GM12891 (cell line): ENCODE measurements at regions not wholly inside any gene's neighbourhood (a gene's known extent, or its start where the extent isn't known, plus 50 kb on each side); places are given as distances from the start of the nearest gene placed in this dataset.
A peak's percentile ranks its signal among the peaks of the same experiment; 100 is the strongest.

ENCODE experiments used
- DNase-seq: peaks from one replicate; pipeline ENCODE4 v3.0.0; 2011; ENCODE audit warnings: low spot score; ENCODE audit not compliant: insufficient read length
- FAIRE-seq: peaks from 2 replicates; lab custom pipeline; 2011; peaks lifted over from hg19 to GRCh38; lab: Jason Lieb, UNC
- PAX5 ChIP-seq: IDR thresholded peaks from 2 replicates; pipeline ENCODE4 v1.6.1; 2011; ENCODE audit warnings: low read length, moderate library complexity, mild to moderate bottlenecking; ENCODE audit not compliant: insufficient read depth, severe bottlenecking
- POLR2A ChIP-seq: IDR thresholded peaks from 2 replicates; pipeline ENCODE4 v1.6.1; 2011; ENCODE audit warnings: low read depth, low read length, control low read depth
- POLR2AphosphoS5 ChIP-seq: IDR thresholded peaks from 2 replicates; pipeline ENCODE4 v1.6.1; 2011; ENCODE audit warnings: low read depth, low read length, control low read depth
- POU2F2 ChIP-seq: IDR thresholded peaks from 2 replicates; pipeline ENCODE4 v1.6.1; 2011; ENCODE audit warnings: low read depth, mild to moderate bottlenecking, control low read depth, low read length, moderate library complexity
- SPI1 ChIP-seq: IDR thresholded peaks from 2 replicates; pipeline ENCODE4 v1.6.1; 2011; ENCODE audit warnings: low read depth, low read length, control low read depth
- TAF1 ChIP-seq: IDR thresholded peaks from 2 replicates; pipeline ENCODE4 v1.6.1; 2011; ENCODE audit warnings: low read depth, low read length, control low read depth

GRCh38 chr22:26781062-26781461 lies 123.7 kb downstream of the MIAT start:
- DNase-seq (no peak), FAIRE-seq (no peak)
- no peak for TF ChIP-seq POU2F2
- TF ChIP-seq SPI1 = no peak
- TF ChIP-seq POLR2AphosphoS5 = no peak
- TF ChIP-seq POLR2A = no peak

- DNase-seq = no peak
- no peak for FAIRE-seq
- no peak for TF ChIP-seq POLR2A
- no peak for TF ChIP-seq POU2F2
- no peak for TF ChIP-seq TAF1
- TF ChIP-seq PAX5 = no peak
- TF ChIP-seq POLR2AphosphoS5 = no peak
- TF ChIP-seq SPI1 = no peak
Observed at GRCh38 chr22:26781596-26781995, 124.2 kb downstream of the MIAT start.

DNA sequence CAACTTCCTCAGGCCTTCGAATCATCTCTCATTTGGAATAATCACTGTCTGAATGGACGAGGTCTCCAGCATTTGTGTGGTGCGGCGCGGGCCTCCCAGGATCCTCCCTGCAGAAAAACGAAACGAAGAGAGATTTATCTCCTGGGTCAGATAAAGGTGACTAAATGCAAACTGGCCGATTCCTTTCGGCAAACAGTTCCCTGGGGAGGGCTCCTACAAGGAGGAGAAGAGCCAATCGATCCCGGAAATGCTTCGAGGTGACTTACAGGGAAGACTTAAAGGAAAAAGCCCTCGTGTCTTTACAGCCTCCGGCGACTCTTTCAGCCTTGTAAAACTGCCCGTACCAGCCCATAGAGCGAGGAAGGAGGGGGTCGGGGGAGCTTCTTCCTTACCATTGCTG lies 126.5 kb downstream of the MIAT start:
- TF ChIP-seq SPI1 (no peak), TAF1 (no peak)
- FAIRE-seq (no peak), DNase-seq (no peak)

DNA sequence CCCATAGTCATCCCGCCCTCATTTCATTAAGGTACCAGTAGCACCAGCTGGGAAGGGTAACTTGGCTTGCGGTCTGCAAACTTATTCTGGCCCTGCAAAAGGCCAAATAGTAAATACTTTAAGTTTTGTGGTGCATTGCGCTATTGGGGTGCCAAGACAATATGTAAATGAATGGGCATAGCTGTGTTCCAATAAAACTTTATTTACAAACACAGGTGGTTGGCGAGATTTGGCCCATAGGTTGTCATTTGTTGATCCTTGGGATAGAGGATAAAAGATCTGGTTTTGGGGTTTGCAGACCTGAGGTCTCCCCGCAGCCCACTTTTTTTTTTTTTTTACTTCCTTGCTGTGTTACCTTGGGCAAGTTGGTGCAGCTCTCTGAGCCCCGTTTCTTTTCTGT lies 127.4 kb downstream of the MIAT start:
- DNase-seq (no peak), FAIRE-seq (no peak)
- no peak for TF ChIP-seq PAX5
- TF ChIP-seq POLR2A = no peak
- TF ChIP-seq TAF1 = no peak
- TF ChIP-seq POLR2AphosphoS5 = no peak
- no peak for TF ChIP-seq POU2F2

DNA sequence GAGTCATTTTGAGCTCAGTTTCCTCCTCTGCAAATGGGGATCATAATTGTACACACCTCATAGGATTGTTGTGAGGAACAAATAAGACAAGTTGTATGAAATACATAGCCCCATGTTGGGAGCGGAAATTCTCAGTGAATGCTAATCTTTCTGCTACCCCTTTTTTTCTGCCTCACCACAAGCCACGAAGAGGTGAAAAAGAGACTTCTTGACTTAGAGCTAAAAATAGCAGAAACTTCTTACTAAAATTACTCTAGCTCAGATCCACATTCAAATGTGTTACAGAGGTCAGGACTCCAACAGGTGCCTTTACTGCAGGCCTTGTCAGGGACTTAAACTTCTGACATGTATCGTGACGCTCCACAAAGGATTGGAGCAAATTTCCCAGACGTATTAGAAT lies 128.5 kb downstream of the MIAT start:
- DNase-seq (peak; percentile 30), FAIRE-seq (no peak)
- no peak for TF ChIP-seq TAF1
- TF ChIP-seq POLR2A = no peak
- no peak for TF ChIP-seq PAX5
- no peak for TF ChIP-seq POU2F2
- TF ChIP-seq POLR2AphosphoS5 = no peak

DNA sequence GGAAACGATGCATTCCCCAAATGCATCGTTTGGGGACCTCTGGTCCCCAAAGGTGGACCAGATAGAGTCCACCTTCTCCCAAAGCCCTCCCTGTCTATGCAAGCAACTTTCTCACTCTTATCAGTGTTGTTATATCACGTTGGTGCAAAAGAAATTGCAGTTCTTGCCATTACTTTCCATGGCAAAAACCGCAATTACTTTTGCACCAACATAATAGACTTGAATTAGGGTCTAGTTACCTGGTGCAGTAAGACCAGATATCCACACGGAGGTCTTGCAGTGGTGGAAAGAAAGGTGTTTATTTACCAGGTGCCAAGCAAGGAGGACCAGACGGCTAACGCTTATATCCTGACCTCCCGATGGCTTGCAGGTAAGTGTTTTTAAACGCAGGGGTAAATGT lies 129.0 kb downstream of the MIAT start:
- no peak for DNase-seq
- TF ChIP-seq POU2F2 (no peak), TAF1 (no peak), PAX5 (no peak), POLR2A (no peak), SPI1 (no peak), POLR2AphosphoS5 (no peak)
- FAIRE-seq = peak; percentile 45

- no peak for DNase-seq
- TF ChIP-seq POU2F2 (no peak), SPI1 (no peak), PAX5 (no peak), POLR2AphosphoS5 (no peak), POLR2A (no peak), TAF1 (no peak)
- no peak for FAIRE-seq
Observed at GRCh38 chr22:26789951-26790350, 132.6 kb downstream of the MIAT start.

GRCh38 chr22:26792522-26792921 lies 135.1 kb downstream of the MIAT start:
- TF ChIP-seq POLR2A (no peak), PAX5 (no peak), POLR2AphosphoS5 (no peak), POU2F2 (no peak), SPI1 (no peak)
- no peak for FAIRE-seq
- DNase-seq = no peak

- TF ChIP-seq POLR2AphosphoS5 = no peak
- no peak for TF ChIP-seq POU2F2
- TF ChIP-seq PAX5 = no peak
- no peak for TF ChIP-seq POLR2A
- TF ChIP-seq SPI1 = no peak
- TF ChIP-seq TAF1 = no peak
- no peak for FAIRE-seq
- no peak for DNase-seq
Observed at GRCh38 chr22:26796785-26797184, 139.4 kb downstream of the MIAT start.

- DNase-seq (no peak), FAIRE-seq (no peak)
- TF ChIP-seq POLR2A = no peak
- no peak for TF ChIP-seq PAX5
- TF ChIP-seq POLR2AphosphoS5 = no peak
- TF ChIP-seq TAF1 = no peak
- no peak for TF ChIP-seq POU2F2
- no peak for TF ChIP-seq SPI1
Observed at GRCh38 chr22:26797910-26798309, 140.5 kb downstream of the MIAT start.

DNA sequence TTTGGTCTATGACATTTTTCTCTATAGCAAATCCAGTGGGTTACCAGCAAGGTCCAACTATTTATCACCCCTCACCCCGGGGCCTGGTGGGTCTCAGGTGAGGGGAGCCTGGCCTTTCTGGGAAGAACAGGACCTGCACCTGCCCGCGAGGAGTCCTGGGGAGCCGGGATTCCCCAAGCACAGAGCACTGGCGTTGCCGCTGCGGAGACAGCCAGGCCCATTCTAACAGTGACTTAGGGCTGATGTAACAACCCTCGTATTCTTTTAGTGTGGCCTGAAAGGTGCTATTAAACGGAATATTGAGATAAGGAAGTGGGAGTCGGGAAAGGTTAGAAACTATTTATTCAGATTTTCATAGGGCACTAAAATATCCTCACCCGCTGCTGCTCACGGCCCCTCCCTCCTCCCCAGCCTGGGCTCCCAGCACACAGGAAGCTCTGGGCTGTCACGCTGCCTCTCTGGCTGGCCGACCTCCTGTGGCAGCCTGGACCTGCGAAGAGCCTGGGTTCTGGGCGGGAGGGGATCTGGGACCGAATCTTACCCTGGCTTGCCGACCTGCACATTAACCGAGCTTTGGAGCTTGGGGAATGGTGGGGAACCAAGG lies 141.2 kb downstream of the MIAT start:
- no peak for FAIRE-seq
- TF ChIP-seq PAX5 = no peak
- TF ChIP-seq POU2F2 = no peak
- TF ChIP-seq POLR2AphosphoS5 = no peak
- TF ChIP-seq POLR2A = no peak
- no peak for TF ChIP-seq TAF1
- TF ChIP-seq SPI1 = no peak
- no peak for DNase-seq
